Loucy (cell line): ENCODE measurements at regions not wholly inside any gene's neighbourhood (a gene's known extent, or its start where the extent isn't known, plus 50 kb on each side); places are given as distances from the start of the nearest gene placed in this dataset.

Source experiments
- CTCF ChIP-seq: fragments of 200-600 bp; sonication (generic); conservative IDR thresholded peaks from 2 replicates; pipeline ENCODE4 v1.5.1; 2014; ENCODE audit warnings: mild to moderate bottlenecking, antibody characterized with exemption, low read length
- EZH2phosphoT487 ChIP-seq: fragments of 200-600 bp; IDR thresholded peaks from 2 replicates; pipeline ENCODE4 v1.6.1; 2018; ENCODE audit warnings: antibody characterized with exemption, mild to moderate bottlenecking, moderate library complexity, borderline replicate concordance

GRCh38 chr4:12270546-12270945, 841.9 kb upstream of the HS3ST1 start:
- no peak for TF ChIP-seq CTCF
- no peak for TF ChIP-seq EZH2phosphoT487
